Astrocyte of the spinal cord (primary cell): ENCODE measurements at regions not wholly inside any gene's neighbourhood (a gene's known extent, or its start where the extent isn't known, plus 50 kb on each side); places are given as distances from the start of the nearest gene placed in this dataset.
A peak's percentile ranks its signal among the peaks of the same experiment; 100 is the strongest.

Source experiments
- DNase-seq: peaks from one replicate; pipeline ENCODE4 v3.0.0; 2011; ENCODE audit warnings: low read depth, low spot score
- H3K4me3 ChIP-seq: 2 replicates; pipeline ENCODE4 v1.5.1; 2011; ENCODE audit warnings: low read depth, mild to moderate bottlenecking, low read length, moderate library complexity
- in situ Hi-C: cut with HindIII; loops from 2 replicates; pipeline ENCODE4 v1.10.0; 2017; ENCODE audit warnings: low sequenced_read_pairs
- TF ChIP-seq, protein P1 (sequence below): IDR thresholded peaks from 2 replicates; pipeline ENCODE4 v1.5.1; 2012; ENCODE audit warnings: low read depth, mild to moderate bottlenecking, low read length, inconsistent platforms

GRCh38 chr1:165129568-165130164 is 226.8 kb downstream of the LMX1A start:
- DNase-seq = peak; percentile 14
- no peak overlapping the region for H3K4me3 ChIP-seq
- TF ChIP-seq, protein P1, sequence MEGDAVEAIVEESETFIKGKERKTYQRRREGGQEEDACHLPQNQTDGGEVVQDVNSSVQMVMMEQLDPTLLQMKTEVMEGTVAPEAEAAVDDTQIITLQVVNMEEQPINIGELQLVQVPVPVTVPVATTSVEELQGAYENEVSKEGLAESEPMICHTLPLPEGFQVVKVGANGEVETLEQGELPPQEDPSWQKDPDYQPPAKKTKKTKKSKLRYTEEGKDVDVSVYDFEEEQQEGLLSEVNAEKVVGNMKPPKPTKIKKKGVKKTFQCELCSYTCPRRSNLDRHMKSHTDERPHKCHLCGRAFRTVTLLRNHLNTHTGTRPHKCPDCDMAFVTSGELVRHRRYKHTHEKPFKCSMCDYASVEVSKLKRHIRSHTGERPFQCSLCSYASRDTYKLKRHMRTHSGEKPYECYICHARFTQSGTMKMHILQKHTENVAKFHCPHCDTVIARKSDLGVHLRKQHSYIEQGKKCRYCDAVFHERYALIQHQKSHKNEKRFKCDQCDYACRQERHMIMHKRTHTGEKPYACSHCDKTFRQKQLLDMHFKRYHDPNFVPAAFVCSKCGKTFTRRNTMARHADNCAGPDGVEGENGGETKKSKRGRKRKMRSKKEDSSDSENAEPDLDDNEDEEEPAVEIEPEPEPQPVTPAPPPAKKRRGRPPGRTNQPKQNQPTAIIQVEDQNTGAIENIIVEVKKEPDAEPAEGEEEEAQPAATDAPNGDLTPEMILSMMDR = peak; percentile 53
- in situ Hi-C loops = no loop called here

DNA sequence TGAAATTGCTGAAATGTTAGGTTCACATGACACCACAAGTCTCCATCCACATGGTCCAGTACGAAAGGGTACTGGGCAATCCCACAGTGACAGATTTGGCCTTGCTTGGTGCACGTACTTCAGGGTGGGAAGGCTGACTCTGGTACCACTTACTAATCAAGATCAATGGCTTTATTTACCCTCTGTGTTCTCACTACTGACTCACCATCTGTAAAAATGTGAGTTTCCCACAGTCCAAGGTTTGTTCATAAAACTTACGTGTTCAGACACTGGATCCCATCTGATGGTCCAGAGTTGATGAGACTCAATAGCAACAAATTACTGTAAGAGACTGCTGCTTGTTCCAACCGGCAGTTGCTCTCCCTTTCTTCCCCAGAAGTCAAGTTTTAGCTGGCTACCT is 231.7 kb downstream of the LMX1A start:
- no peak for DNase-seq
- H3K4me3 ChIP-seq = no peak overlapping the region
- in situ Hi-C loops = no loop called here
- TF ChIP-seq, protein P1 = no peak

DNA sequence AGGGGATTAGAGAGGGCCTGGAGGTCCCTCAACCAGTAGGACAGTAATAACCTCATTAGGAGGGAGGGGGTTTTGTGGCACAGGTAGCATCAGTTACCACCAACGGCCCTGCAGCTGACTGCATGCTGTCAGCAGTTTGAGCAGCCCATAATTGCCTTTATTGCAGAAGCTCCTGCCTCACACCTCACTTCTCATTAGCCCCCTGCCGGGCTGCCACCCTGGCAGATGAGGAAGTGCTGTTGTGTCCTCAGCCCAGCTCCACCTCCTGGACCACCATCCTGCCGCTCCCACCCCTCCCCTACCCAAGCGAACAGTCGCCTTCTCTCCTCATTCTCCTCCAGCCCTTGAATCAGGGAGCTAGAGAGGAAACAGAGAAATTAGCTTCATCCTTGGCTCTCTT is 237.4 kb downstream of the LMX1A start:
- TF ChIP-seq, protein P1 = no peak
- no peak overlapping the region for H3K4me3 ChIP-seq
- no peak for DNase-seq
- in situ Hi-C loops = no loop called here

DNA sequence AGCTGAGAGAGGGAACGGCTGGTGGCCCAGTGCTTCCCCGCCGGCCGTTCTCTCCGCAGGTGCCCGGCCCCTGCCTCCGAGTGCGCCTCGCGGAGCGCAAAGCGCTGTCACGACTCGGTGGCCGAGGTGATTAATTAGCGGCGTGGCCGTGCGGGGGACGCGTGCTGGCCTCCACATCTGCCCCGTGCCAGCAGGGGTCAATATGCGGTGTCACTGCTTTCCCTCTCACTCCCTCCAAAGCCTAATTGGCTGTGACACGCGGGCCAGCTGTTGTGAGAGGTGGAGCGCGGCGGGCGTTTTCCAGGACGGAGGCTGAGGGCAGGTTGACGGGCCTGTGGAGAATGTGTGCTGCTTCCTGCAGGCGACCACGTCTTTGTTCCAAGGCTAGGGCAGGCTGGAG is 239.0 kb downstream of the LMX1A start:
- no peak for DNase-seq
- H3K4me3 ChIP-seq = no peak overlapping the region
- in situ Hi-C loops = no loop called here
- TF ChIP-seq, protein P1 = no peak

- TF ChIP-seq, protein P1 = no peak
- H3K4me3 ChIP-seq = no peak overlapping the region
- peak; percentile 62 for DNase-seq
- in situ Hi-C loops = no loop called here
Observed at GRCh38 chr1:165116732-165117131, 239.8 kb downstream of the LMX1A start.

DNA sequence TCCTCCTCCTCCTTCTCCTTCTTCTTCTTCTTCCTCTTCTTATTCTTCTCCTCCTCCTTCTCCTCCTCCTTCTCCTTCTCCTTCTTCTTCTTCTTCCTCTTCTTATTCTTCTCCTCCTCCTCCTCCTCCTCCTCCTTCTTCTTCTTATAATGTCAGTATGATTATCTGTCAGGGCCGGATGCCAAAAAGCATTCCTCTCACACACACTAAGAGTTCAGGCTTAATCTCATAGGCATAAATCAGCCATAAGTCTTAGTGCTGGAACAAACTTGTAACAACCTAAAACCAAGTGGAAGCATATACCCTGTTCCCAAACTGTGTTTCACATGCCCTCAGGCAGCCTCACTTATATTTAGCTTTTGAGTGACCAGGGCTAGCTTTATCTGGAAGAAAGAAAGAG is 240.3 kb downstream of the LMX1A start:
- no peak for DNase-seq
- in situ Hi-C loops = no loop called here
- TF ChIP-seq, protein P1 = no peak

GRCh38 chr1:165114889-165115285 is 241.6 kb downstream of the LMX1A start:
- in situ Hi-C loops = no loop called here
- H3K4me3 ChIP-seq = no peak overlapping the region
- DNase-seq = no peak
- TF ChIP-seq, protein P1 = no peak

More for the DNA sequence above, 240.3 kb downstream of the LMX1A start:
- no peak overlapping the region for H3K4me3 ChIP-seq
